Suprapubic skin (tissue), 4 donors: ENCODE measurements at regions not wholly inside any gene's neighbourhood (a gene's known extent, or its start where the extent isn't known, plus 50 kb on each side); places are given as distances from the start of the nearest gene placed in this dataset.

Source experiments
- DNase-seq, 2 donors: peaks; one replicate each; pipeline ENCODE4 v3.0.0-alpha.2; 2019; ENCODE audit warnings: low spot score in 2 of 2
- H3K27ac ChIP-seq: fragments of 200-600 bp; sonication (generic); one replicate; pipeline ENCODE4 v1.5.1; 2019
- H3K27me3 ChIP-seq: fragments of 200-600 bp; sonication (generic); one replicate; pipeline ENCODE4 v1.5.1; 2019
- H3K36me3 ChIP-seq: fragments of 200-600 bp; sonication (generic); one replicate; pipeline ENCODE4 v1.5.1; 2019
- H3K4me1 ChIP-seq: fragments of 200-600 bp; sonication (generic); one replicate; pipeline ENCODE4 v1.5.1; 2019
- H3K4me3 ChIP-seq: fragments of 200-600 bp; sonication (generic); one replicate; pipeline ENCODE4 v1.5.1; 2019; ENCODE audit warnings: mild to moderate bottlenecking
- H3K9me3 ChIP-seq: fragments of 200-600 bp; sonication (generic); one replicate; pipeline ENCODE4 v1.5.1; 2019
- CTCF ChIP-seq, 2 donors: fragments of 200-600 bp in 1 of 2; fragments of 450-650 bp in 1 of 2; sonication (generic) in 1 of 2; IDR thresholded peaks; one replicate each; pipeline ENCODE4 v1.5.1; 2016 to 2019; ENCODE audit warnings: antibody characterized with exemption in 2 of 2, mild to moderate bottlenecking in 1 of 2, moderate library complexity in 1 of 2
- EP300 ChIP-seq: sonication (generic); formaldehyde crosslinking; IDR thresholded peaks from one replicate; pipeline ENCODE4 v1.6.1; 2017; ENCODE audit warnings: antibody characterized with exemption
- POLR2A ChIP-seq, 2 donors: fragments of 450-650 bp; IDR thresholded peaks; one replicate each; pipeline ENCODE4 v1.6.1; 2017; ENCODE audit warnings: antibody characterized with exemption in 2 of 2, mild to moderate bottlenecking in 2 of 2, moderate library complexity in 2 of 2
- POLR2AphosphoS5 ChIP-seq, 3 donors: sonication (generic); formaldehyde crosslinking; IDR thresholded peaks; one replicate each; pipeline ENCODE4 v1.6.1; 2017; ENCODE audit warnings: antibody characterized with exemption in 3 of 3
- WGBS: methylation state at CpG from one replicate; pipeline ENCODE4 v1.1.5; 2018; 5-methylcytosine and 5-hydroxymethylcytosine counted together

GRCh38 chr2:103451283-103451682 is 689.5 kb downstream of the TMEM182 start:
- 87% methylated on average over 1 of the region's 1 CpG for WGBS
- H3K27me3 ChIP-seq: no peaks in the 10 kb centered on the region
- DNase-seq: no peak
- no peak overlapping the region for H3K4me3 ChIP-seq
- no peaks in the 10 kb centered on the region for H3K36me3 ChIP-seq
- TF ChIP-seq EP300: no peak
- no peak overlapping the region for H3K27ac ChIP-seq
- H3K9me3 ChIP-seq: no peaks in the 10 kb centered on the region
- H3K4me1 ChIP-seq: no peaks in the 10 kb centered on the region

DNA sequence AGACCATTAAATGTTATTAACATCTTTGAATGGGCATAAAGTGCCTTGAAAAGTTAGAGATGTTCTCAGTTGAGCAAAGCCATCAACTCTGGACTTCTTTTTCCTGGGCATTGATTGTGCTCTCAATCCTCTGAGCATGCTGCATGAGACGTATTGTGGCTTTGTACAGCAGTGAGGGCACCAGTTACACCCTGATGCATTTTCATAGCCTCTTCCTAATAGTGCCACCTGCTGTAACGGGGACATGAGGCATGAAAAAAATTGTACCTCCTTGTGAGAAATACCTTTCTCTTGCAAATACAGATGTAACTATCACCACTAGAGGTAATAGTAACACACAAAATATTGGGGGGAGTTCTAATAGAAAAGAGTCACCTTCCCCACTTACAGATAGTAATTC is 697.5 kb downstream of the TMEM182 start:
- H3K27ac ChIP-seq: no peak overlapping the region
- H3K36me3 ChIP-seq: no peaks in the 10 kb centered on the region
- DNase-seq: no peak
- H3K4me3 ChIP-seq: no peak overlapping the region
- H3K4me1 ChIP-seq: no peaks in the 10 kb centered on the region
- 53% methylated on average over 2 of the region's 2 CpGs for WGBS
- TF ChIP-seq EP300: no peak
- no peak for TF ChIP-seq CTCF (IDR thresholded peaks at IDR 0.05)
- no peak for TF ChIP-seq POLR2A (IDR thresholded peaks at IDR 0.05)
- TF ChIP-seq POLR2AphosphoS5 (IDR thresholded peaks at IDR 0.05): no peak
- no peaks in the 10 kb centered on the region for H3K27me3 ChIP-seq
- H3K9me3 ChIP-seq: no peaks in the 10 kb centered on the region

- no peak for DNase-seq
- H3K36me3 ChIP-seq: no peaks in the 10 kb centered on the region
- H3K4me3 ChIP-seq: no peak overlapping the region
- H3K9me3 ChIP-seq: no peaks in the 10 kb centered on the region
- 84% methylated on average over 2 of the region's 2 CpGs for WGBS
- no peaks in the 10 kb centered on the region for H3K4me1 ChIP-seq
- H3K27ac ChIP-seq: no peak overlapping the region
- H3K27me3 ChIP-seq: no peaks in the 10 kb centered on the region
- TF ChIP-seq POLR2AphosphoS5 (IDR thresholded peaks at IDR 0.05) (no peak), POLR2A (IDR thresholded peaks at IDR 0.05) (no peak)
Observed at GRCh38 chr2:103462101-103462500, 700.3 kb downstream of the TMEM182 start.

DNA sequence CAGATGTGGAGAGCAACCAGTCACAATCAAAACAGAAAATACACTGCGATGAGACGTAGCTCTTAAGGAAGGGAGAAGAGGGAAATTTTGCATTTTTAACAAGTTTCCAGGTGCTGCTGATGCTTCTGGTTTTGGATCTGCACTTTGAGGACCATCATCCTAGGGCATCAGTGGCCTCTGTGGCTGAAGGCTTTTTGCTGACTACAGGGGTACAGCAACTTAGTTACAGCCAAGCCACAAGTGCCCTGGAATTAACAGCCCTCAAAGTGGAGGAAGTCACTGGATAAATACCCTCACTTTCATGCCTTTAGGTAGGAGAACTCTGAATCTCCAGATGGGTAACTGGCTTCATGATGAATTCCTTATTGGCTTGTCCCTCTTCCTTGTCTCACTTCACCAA is 700.9 kb downstream of the TMEM182 start:
- WGBS: 91% methylated on average over 2 of the region's 2 CpGs
- Histone ChIP-seq H3K4me1 (no peaks in the 10 kb centered on the region), H3K4me3 (no peak overlapping the region), H3K27ac (no peak overlapping the region), H3K9me3 (no peaks in the 10 kb centered on the region), H3K36me3 (no peaks in the 10 kb centered on the region), H3K27me3 (no peaks in the 10 kb centered on the region)
- no peak for TF ChIP-seq POLR2A (IDR thresholded peaks at IDR 0.05)
- no peak for TF ChIP-seq CTCF (IDR thresholded peaks at IDR 0.05)
- no peak for TF ChIP-seq EP300
- no peak for TF ChIP-seq POLR2AphosphoS5 (IDR thresholded peaks at IDR 0.05)
- DNase-seq: no peak

GRCh38 chr2:103464831-103465230 is 703.0 kb downstream of the TMEM182 start:
- no peaks in the 10 kb centered on the region for H3K9me3 ChIP-seq
- H3K4me1 ChIP-seq: no peaks in the 10 kb centered on the region
- no peaks in the 10 kb centered on the region for H3K27me3 ChIP-seq
- no peak for DNase-seq
- H3K4me3 ChIP-seq: no peak overlapping the region
- no peak for TF ChIP-seq CTCF (IDR thresholded peaks at IDR 0.05)
- no peak for TF ChIP-seq POLR2AphosphoS5 (IDR thresholded peaks at IDR 0.05)
- TF ChIP-seq POLR2A (IDR thresholded peaks at IDR 0.05): no peak
- TF ChIP-seq EP300: no peak
- 73% methylated on average over 7 of the region's 7 CpGs for WGBS
- H3K36me3 ChIP-seq: no peaks in the 10 kb centered on the region
- no peak overlapping the region for H3K27ac ChIP-seq

- WGBS: 79% methylated on average over 1 of the region's 1 CpG
- Histone ChIP-seq H3K36me3 (no peaks in the 10 kb centered on the region), H3K27me3 (no peaks in the 10 kb centered on the region), H3K27ac (no peak overlapping the region), H3K9me3 (no peaks in the 10 kb centered on the region), H3K4me3 (no peak overlapping the region), H3K4me1 (no peaks in the 10 kb centered on the region)
- DNase-seq: no peak
- TF ChIP-seq POLR2A (IDR thresholded peaks at IDR 0.05) (no peak), CTCF (IDR thresholded peaks at IDR 0.05) (no peak), EP300 (no peak), POLR2AphosphoS5 (IDR thresholded peaks at IDR 0.05) (no peak)
Observed at GRCh38 chr2:103469800-103470199, 708.0 kb downstream of the TMEM182 start.
